Peyer's patch (tissue), 4 donors: ENCODE measurements at regions not wholly inside any gene's neighbourhood (a gene's known extent, or its start where the extent isn't known, plus 50 kb on each side); places are given as distances from the start of the nearest gene placed in this dataset.

Experiments used
- DNase-seq, 3 donors: peaks; one replicate each; pipeline ENCODE4 v3.0.0-alpha.2; 2017 to 2019
- H3K27ac ChIP-seq, 4 donors: fragments of 200-600 bp; sonication (generic); one replicate each; pipeline ENCODE4 v1.5.1; 2016 to 2019
- H3K27me3 ChIP-seq, 2 donors: fragments of 200-600 bp; sonication (generic); one replicate each; pipeline ENCODE4 v1.5.1; 2019
- H3K36me3 ChIP-seq, 3 donors: fragments of 200-600 bp; sonication (generic); one replicate each; pipeline ENCODE4 v1.5.1; 2016 to 2019
- H3K4me1 ChIP-seq, 4 donors: fragments of 200-600 bp; sonication (generic); one replicate each; pipeline ENCODE4 v1.5.1; 2016 to 2019
- H3K4me3 ChIP-seq, 4 donors: fragments of 200-600 bp; sonication (generic); 1 replicate in 3 of 4; 2 replicates in 1 of 4; pipeline ENCODE4 v1.5.1; 2016 to 2019; ENCODE audit warnings: mild to moderate bottlenecking in 1 of 4
- H3K9me3 ChIP-seq, 4 donors: fragments of 200-600 bp; sonication (generic); one replicate each; pipeline ENCODE4 v1.5.1; 2016 to 2019; ENCODE audit warnings: mild to moderate bottlenecking in 1 of 4
- CTCF ChIP-seq, 6 experiments: fragments of 450-650 bp in 4 of 6; fragments of 200-600 bp in 2 of 6; sonication (generic) in 1 of 6; IDR thresholded peaks; one replicate each; pipeline ENCODE4 v1.5.1; 2017 to 2019; ENCODE audit warnings: antibody characterized with exemption in 6 of 6, mild to moderate bottlenecking in 3 of 6, moderate library complexity in 1 of 6
- POLR2A ChIP-seq, 2 donors: fragments of 450-650 bp; IDR thresholded peaks; one replicate each; pipeline ENCODE4 v1.5.1; 2017; ENCODE audit warnings: antibody characterized with exemption in 2 of 2, mild to moderate bottlenecking in 2 of 2, moderate library complexity in 2 of 2

DNA sequence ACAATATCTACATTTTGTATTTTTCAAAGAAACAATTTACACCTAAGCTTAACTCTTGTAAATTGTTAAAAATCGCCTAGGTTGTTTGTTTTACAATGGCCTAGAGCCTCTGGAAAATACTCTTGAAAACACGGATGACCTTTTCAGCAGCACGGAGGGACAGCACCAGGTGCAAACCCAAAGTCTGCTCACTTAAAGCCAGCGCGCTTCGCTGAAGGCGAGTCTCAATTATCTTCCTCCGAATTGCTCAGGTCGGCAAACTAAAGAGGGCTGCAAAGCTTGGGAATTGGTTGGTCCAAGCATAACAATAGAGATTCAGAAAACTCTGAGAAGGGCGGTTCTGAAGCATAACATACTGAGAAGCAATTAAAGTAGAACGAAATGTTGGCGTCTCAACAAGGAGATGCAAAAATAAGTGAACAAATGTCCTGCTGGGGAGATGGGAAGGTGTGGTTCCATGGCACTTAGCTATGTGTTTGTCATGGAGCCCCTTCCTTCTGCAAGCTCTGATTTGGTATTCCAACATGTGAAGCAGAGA, 139.9 kb upstream of the PITRM1 start:
- Histone ChIP-seq H3K36me3 (no peaks in the 10 kb centered on the region), H3K4me1 (no peaks in the 10 kb centered on the region), H3K4me3 (no peak overlapping the region), H3K27ac (no peak overlapping the region), H3K27me3 (no peaks in the 10 kb centered on the region), H3K9me3 (no peaks in the 10 kb centered on the region)
- TF ChIP-seq CTCF (IDR thresholded peaks at IDR 0.05) (no peak), POLR2A (IDR thresholded peaks at IDR 0.05) (no peak)
- peak in 1 of 3 donors; percentile 31 for DNase-seq

DNA sequence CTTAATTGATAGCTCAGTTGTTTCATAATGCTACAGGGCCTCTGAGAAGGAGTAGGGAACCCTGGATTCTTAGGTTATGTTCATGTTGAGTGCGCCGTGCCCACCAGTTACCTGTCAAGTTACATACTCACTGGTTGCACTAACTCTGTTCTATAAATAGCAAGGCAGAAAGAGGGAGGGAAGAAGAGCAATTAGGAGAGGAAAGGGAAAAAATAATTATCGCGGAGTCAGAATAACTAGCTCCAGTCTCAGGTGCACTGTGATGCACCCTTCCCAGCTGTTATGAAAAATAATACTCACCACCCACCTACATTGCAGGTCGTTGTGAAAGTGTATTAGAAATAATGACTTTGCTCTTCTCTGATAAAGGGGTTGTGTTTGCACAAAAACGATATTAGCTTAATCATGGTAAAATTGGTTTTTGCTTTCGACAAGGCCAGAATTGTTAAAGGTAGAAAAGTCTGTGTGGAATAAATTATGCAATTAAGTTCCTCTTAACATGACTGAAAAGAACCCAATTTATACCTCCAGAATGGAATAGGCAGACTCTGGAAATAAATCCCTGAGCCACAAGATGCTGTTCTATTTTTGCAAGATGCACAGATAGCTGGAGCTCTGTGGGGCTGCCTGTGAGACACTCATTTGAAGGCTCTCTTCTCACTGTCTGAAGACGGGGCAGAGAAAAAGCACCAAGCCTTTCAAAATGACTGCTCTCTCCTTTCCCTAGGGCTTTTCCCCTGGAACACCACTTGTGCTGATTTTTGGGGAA, 137.6 kb upstream of the PITRM1 start:
- H3K36me3 ChIP-seq, result no peaks in the 10 kb centered on the region
- DNase-seq, result no peak
- H3K9me3 ChIP-seq, result no peaks in the 10 kb centered on the region
- TF ChIP-seq CTCF (IDR thresholded peaks at IDR 0.05) (no peak), POLR2A (IDR thresholded peaks at IDR 0.05) (no peak)
- H3K4me1 ChIP-seq, result no peaks in the 10 kb centered on the region
- H3K4me3 ChIP-seq, result no peak overlapping the region
- no peaks in the 10 kb centered on the region for H3K27me3 ChIP-seq
- no peak overlapping the region for H3K27ac ChIP-seq

GRCh38 chr10:3306050-3306449, 133.5 kb upstream of the PITRM1 start:
- H3K27me3 ChIP-seq, result no peaks in the 10 kb centered on the region
- no peaks in the 10 kb centered on the region for H3K9me3 ChIP-seq
- no peak overlapping the region for H3K4me3 ChIP-seq
- no peaks in the 10 kb centered on the region for H3K36me3 ChIP-seq
- H3K4me1 ChIP-seq, result no peaks in the 10 kb centered on the region
- no peak overlapping the region for H3K27ac ChIP-seq
- DNase-seq, result no peak
- TF ChIP-seq POLR2A (IDR thresholded peaks at IDR 0.05) (no peak), CTCF (IDR thresholded peaks at IDR 0.05) (no peak)

GRCh38 chr10:3295582-3296151, 123.1 kb upstream of the PITRM1 start:
- H3K27ac ChIP-seq, result no peak overlapping the region
- no peak for TF ChIP-seq POLR2A (IDR thresholded peaks at IDR 0.05)
- no peak for TF ChIP-seq CTCF (IDR thresholded peaks at IDR 0.05)
- H3K4me3 ChIP-seq, result no peak overlapping the region
- no peaks in the 10 kb centered on the region for H3K36me3 ChIP-seq
- H3K4me1 ChIP-seq, result no peaks in the 10 kb centered on the region
- DNase-seq, result peak in 1 of 3 donors; percentile 15
- no peaks in the 10 kb centered on the region for H3K27me3 ChIP-seq
- H3K9me3 ChIP-seq, result no peaks in the 10 kb centered on the region

DNA sequence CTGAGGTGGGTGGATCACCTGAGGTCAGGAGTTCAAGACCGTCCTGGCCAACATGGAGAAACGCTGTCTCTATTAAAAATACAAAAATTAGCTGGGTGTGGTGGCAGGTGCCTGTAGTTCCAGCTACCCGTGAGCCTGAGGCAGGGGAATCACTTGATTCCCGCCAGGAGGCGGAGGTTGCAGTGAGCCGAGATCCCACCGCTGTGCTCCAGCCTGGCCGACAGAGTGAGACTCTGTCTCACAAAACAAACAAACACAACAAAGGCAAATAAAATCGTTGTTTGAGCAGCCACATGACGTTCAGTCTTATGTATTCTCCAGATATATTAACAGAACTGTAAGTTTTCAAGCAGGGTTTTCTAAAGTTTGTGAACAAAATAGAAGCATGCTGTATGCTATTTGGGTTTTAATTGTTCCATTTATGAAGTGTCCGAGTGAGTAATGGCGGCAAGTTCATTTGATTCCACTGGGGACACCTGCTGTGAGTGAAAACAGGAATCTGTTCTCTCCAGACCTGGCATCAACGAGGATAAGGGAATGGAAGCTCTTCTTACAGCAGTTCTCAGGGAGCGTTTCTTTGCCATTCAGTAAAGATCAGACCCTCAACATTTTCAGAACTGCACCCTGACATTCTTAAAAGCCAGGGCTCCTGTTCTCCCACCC, 122.5 kb upstream of the PITRM1 start:
- Histone ChIP-seq H3K9me3 (no peaks in the 10 kb centered on the region), H3K27me3 (no peaks in the 10 kb centered on the region), H3K36me3 (no peaks in the 10 kb centered on the region), H3K27ac (no peak overlapping the region), H3K4me3 (no peak overlapping the region), H3K4me1 (no peaks in the 10 kb centered on the region)
- DNase-seq, result peak in 1 of 3 donors; percentile 14
- TF ChIP-seq POLR2A (IDR thresholded peaks at IDR 0.05) (no peak), CTCF (IDR thresholded peaks at IDR 0.05) (no peak)
